ENCODE measurements at regions not wholly inside any gene's neighbourhood (a gene's known extent, or its start where the extent isn't known, plus 50 kb on each side); places are given as distances from the start of the nearest gene placed in this dataset.

DNA sequence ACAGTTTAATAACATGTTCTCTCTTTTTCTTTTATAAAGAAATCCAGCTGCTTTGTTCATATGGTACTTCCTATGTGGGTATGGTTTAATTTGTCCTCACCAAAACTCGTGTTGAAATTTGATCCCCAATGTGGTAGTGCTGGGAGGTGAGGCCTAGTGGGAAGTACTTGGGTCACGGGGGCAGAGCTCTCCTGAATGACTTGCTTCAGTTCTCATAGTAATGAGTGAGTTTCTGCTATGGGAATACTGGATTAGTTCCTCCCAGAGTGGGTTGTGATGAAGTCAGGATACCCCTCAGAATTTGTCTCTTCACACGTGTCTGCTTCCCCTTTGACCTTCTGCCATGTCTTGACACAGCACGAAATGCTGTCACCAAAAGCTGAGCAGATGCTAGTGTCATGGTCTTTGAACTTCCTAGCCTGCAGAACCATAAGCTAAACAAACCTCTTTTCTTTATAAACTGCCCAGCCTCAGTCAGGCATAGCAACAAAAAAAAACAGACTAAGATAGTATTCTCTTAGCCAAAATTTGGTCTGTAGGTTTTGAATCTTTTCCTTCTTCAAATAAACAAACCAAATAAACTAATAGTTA lies 87.8 kb upstream of the HS3ST5 start:
- DNase-seq (ENCODE audit: low read depth): no peak

DNA sequence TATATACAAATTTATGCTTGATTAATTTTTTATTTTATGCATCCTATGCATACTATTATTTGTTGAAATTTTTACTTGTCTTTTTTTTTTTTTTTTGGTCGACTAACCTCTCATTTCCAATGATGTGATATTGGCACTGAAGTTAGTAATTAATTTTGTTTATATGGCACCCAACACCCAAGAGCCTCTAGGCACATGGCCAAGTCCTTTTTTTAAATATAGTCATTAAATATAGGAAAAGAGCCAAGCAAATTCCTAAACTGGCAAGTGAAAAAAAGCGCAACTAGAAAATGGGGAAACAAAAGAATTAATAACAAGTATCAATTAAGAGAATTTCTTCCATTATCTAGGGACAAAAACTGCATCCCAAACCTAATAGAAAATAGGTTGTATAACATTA lies 85.5 kb upstream of the HS3ST5 start:
- no peak for DNase-seq (ENCODE audit: low read depth)

DNA sequence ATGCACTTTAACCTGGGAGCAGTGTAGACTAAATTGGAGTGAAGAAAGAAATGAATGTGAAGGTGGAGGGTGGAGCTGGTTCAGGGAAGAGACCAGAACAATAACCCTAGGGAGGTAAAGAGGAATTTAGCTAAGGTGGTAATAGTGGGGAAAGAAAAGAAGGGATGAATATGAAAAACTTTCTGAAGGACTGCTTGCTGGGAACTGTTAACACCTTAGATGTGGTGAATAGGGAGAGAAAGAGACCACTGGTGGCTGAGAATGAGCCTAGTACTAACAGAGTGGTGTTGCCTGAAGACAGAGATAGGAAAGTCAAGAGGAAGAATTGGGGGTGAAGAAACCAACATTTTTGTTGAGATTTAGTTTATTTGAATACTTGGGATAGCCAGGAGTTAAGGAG lies 78.4 kb upstream of the HS3ST5 start:
- DNase-seq (ENCODE audit: low read depth): no peak

DNA sequence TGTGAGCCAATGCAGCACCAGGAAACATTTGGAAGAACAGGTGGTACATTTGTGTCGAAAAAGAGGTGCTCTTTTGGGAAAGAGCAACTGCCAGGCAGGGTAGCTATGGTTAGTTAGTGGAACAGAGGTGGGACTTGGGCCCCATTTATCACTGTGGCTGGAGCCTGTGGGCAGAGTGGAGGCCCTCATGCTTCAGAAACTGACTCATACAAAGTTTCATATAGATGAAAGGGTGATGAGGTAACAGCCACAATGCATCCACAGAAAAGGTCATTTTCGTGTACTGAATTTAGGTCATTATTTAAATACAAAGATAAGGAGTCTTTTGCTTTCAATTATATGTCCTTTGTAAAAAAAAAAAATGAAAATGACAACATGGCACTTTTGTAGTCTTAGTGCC lies 76.4 kb upstream of the HS3ST5 start:
- no peak for DNase-seq (ENCODE audit: low read depth)

DNA sequence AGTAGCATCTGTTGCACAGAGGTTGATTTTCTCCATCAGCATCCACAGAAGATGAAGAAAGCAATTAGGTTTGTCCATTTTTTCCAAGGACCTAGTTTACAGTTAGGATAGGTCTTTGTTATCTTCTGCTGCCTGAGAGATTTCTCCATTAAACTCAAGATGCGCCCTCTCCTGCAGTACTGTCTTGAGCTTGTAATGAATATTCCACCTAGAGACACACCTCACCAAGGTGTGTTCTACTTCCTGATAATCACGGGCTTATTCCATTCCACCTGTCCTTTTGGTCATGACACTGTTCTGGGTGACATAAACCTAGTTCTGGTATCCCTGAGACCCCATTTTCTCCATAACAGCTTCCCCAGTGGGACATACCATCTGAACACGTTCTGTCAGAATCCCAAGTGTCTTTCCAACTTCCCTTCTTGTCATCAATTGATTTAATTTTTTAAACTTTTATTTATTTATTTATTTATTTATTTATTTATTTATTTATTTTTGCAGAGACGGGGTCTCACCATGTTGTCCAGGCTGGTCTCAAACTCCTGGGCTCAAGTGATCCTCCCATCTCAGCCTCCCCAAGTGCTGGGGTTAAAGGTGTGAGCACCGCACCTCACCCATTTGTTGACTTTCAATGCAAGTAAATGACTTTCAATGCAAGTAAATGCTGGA lies 75.6 kb upstream of the HS3ST5 start:
- DNase-seq (ENCODE audit: low read depth): no peak

DNA sequence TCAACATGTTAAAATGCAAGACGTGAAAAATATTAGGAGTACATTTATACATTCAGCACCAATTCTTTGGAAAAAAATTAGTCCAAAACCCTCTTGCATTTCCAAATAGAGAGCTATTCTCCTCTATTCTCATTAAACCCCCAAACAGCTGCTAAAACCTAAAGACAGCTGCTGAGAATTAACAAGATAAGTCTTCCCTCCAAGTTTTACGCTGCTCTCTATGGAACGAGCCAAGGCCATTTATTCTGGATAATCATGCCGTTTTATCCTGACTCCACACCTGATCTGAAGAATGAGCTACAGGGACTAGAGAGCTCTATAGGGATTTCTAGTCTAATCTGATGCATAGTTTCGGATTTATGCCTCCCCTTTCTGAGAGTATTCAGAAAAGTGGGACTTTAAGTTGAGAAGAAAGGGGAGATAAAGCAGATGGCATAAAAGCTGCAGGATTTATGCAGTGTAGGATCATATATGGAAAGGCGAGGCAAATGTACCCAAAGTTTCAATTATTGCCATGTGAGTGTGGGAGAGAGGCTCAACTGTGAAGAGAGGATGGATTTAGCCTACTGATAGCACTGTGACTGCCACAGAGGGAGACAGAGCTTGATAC lies 64.7 kb upstream of the HS3ST5 start:
- no peak for DNase-seq (ENCODE audit: low read depth)

DNA sequence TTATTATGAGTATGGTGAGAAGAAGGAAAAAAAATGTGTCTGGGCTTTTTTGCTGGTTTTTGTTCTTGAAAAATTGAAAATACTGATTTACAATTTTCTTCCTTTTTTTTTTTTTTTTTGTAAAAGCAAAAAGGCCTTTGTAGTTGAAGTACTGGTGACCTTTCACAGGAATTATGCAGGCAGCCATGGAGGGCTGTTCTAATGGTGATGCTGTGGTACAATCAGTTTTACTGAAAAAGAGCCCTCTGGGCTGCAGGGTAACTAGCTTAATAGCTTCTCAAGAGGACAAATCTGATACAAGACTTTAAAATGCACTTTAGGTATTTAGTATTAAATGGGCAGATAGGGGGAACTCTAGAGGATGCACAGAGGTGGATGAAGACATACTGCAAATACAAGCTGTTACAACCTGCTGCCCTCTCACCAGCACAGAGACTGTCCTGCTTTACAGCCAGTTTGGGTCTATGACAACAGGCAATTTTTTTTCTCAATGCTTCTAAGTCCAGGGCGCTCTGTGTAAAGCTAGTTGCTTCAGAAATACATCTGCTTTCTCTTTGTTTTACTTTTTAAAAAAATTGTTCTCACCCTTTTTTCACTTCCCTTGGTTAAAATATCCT lies 61.6 kb upstream of the HS3ST5 start:
- DNase-seq (ENCODE audit: low read depth): no peak

DNA sequence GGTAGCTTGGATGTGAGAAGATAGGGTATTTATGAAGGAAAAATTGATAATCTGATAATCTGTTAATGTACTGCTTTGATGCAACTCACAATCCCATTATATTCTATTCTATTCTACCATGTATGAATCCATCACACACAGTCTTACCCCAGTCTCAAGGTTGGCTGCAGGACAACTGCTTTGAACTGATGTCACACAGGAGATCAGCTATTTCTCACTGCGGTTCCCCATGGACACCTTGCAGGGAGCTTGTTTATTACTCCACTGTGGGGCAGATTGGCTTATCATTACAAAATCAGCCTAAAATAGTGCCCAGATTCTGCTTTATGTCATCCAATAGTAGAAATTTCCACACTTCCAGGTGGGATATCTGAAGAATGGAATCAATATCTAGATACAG lies 61.0 kb upstream of the HS3ST5 start:
- DNase-seq (ENCODE audit: low read depth): no peak

DNA sequence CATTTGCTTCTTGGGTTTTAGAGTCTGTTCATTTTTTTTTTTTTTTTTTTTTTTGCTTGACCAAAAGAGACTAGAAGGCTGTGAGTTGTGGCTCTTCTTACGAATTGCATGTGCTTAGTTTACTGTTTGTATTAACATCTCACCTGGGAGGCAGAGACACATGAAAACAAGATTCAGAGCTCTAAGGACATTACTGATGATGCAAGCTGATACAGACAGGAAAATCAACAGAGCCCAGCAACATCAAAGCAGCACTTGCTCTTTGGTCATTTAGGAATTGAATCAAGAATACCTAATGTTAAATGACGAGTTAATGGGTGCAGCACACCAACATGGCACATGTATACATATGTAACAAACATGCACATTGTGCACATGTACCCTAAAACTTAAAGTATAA lies 55.7 kb upstream of the HS3ST5 start:
- no peak for DNase-seq (ENCODE audit: low read depth)
